GM23248 (cell line): ENCODE measurements at regions not wholly inside any gene's neighbourhood (a gene's known extent, or its start where the extent isn't known, plus 50 kb on each side); places are given as distances from the start of the nearest gene placed in this dataset.

Experiments
- EZH2 ChIP-seq: fragments of 200-600 bp; sonication (generic); IDR thresholded peaks from 2 replicates; pipeline ENCODE4 v1.6.1; 2018; ENCODE audit warnings: antibody characterized with exemption, mild to moderate bottlenecking; ENCODE audit not compliant: insufficient read depth, poor library complexity, severe bottlenecking
- EZH2phosphoT487 ChIP-seq: fragments of 200-600 bp; sonication (generic); IDR thresholded peaks from 2 replicates; pipeline ENCODE4 v1.6.1; 2018; ENCODE audit warnings: antibody characterized with exemption, moderate library complexity, mild to moderate bottlenecking, low read depth; ENCODE audit not compliant: insufficient read depth

GRCh38 chr4:188958346-188958745 is 819.1 kb downstream of the TRIML1 start:
- no peak for TF ChIP-seq EZH2
- TF ChIP-seq EZH2phosphoT487: no peak
